Right atrium auricular region (tissue), 2 donors: ENCODE measurements at regions not wholly inside any gene's neighbourhood (a gene's known extent, or its start where the extent isn't known, plus 50 kb on each side); places are given as distances from the start of the nearest gene placed in this dataset.
"Not testable (repeated sequence)": the region's sequence is repeated elsewhere in the genome, so short reads cannot be mapped to it uniquely, and the experiment has no call there.

Experiments used
- DNase-seq: peaks from one replicate; pipeline ENCODE4 v3.0.0-alpha.2; 2019; ENCODE audit warnings: low spot score
- H3K27ac ChIP-seq, 2 donors: fragments of 200-600 bp; sonication (generic); 1 replicate in 1 of 2; 2 replicates in 1 of 2; pipeline ENCODE4 v1.5.1; 2016 to 2019
- H3K27me3 ChIP-seq, 2 donors: fragments of 200-600 bp; sonication (generic); one replicate each; pipeline versions ENCODE4 v1.5.1 to v1.6.0; 2017 to 2019
- H3K36me3 ChIP-seq: fragments of 200-600 bp; sonication (generic); one replicate; pipeline ENCODE4 v1.5.1; 2016
- H3K4me1 ChIP-seq, 2 donors: fragments of 200-600 bp; sonication (generic); one replicate each; pipeline versions ENCODE4 v1.5.1 to v1.6.0; 2017 to 2019
- H3K4me3 ChIP-seq, 2 donors: fragments of 200-600 bp; sonication (generic); 1 replicate in 1 of 2; 2 replicates in 1 of 2; pipeline ENCODE4 v1.5.1; 2017 to 2019; ENCODE audit warnings: mild to moderate bottlenecking in 1 of 2, moderate library complexity in 1 of 2
- H3K9me3 ChIP-seq, 2 donors: fragments of 200-600 bp; sonication (generic); one replicate each; pipeline ENCODE4 v1.5.1; 2019
- TF ChIP-seq, protein P1 (sequence below), 2 donors: fragments of 200-600 bp; sonication (generic); IDR thresholded peaks; one replicate each; pipeline ENCODE4 v1.5.1; 2019; ENCODE audit warnings: antibody characterized with exemption in 2 of 2

DNA sequence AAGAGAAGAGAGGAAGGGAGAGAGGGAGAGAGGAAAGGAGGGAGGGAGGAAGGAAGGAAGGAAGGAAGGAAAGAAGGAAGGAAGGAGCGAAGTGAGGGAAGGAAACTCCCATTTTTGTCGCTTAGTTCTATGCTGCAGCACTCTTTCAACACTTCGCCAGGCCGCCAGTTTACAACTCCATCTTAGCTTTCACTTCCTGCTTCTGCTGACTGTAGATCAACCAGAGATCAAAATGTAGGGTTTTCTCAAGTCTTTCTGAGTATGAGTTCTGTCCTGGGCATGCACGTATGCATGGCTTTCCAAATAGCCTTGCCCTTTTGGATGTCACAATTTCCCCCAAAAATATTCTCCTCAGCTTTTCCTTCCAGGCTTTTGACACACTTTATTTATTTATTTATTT is 723.4 kb downstream of the TRHDE start:
- H3K36me3 ChIP-seq: no peaks in the 10 kb centered on the region
- TF ChIP-seq, protein P1, sequence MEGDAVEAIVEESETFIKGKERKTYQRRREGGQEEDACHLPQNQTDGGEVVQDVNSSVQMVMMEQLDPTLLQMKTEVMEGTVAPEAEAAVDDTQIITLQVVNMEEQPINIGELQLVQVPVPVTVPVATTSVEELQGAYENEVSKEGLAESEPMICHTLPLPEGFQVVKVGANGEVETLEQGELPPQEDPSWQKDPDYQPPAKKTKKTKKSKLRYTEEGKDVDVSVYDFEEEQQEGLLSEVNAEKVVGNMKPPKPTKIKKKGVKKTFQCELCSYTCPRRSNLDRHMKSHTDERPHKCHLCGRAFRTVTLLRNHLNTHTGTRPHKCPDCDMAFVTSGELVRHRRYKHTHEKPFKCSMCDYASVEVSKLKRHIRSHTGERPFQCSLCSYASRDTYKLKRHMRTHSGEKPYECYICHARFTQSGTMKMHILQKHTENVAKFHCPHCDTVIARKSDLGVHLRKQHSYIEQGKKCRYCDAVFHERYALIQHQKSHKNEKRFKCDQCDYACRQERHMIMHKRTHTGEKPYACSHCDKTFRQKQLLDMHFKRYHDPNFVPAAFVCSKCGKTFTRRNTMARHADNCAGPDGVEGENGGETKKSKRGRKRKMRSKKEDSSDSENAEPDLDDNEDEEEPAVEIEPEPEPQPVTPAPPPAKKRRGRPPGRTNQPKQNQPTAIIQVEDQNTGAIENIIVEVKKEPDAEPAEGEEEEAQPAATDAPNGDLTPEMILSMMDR (IDR thresholded peaks at IDR 0.05): no peak
- no peak for DNase-seq
- H3K27ac ChIP-seq: no peak overlapping the region
- H3K4me1 ChIP-seq: no peaks in the 10 kb centered on the region
- no peaks in the 10 kb centered on the region for H3K9me3 ChIP-seq
- H3K4me3 ChIP-seq: no peak overlapping the region
- no peaks in the 10 kb centered on the region for H3K27me3 ChIP-seq

DNA sequence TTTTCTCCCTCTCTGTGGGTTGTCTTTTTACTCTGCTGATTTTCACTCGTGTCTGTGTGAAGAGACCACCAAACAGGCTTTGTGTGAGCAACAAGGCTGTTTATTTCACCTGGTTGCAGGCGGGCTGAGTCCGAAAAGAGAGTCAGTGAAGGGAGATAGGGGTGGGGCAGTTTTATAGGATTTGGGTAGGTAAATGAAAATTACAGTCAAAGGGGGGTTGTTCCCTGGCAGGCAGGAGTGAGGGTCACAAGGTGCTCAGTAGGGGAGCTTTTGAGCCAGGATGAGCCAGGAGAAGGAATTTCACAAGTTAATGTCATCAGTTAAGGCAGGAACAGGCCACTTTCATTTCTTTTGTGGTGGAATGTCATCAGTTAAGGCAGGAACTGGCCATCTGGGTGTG is 729.6 kb downstream of the TRHDE start:
- not testable (repeated sequence) for H3K4me3 ChIP-seq, DNase-seq, H3K36me3 ChIP-seq, H3K9me3 ChIP-seq, H3K27ac ChIP-seq, H3K4me1 ChIP-seq, H3K27me3 ChIP-seq

DNA sequence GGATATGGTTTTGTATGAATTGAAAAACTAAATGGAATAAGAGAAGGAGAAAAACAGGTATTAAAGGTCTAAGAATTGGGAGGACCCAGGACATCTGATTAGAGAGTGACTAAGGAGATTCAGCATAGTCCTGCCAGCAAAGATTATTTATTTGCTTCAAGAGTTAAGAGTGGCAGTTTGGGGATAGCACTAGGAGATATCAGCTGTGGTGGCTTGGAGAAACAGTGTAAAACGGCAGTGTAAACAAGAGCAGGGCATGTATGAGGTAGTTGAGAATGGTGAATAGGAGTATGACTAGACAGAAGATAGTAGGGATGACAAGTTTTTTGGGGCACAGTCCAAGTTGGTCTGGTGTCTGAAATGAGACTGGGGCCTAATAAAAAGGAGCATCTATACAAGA is 730.3 kb downstream of the TRHDE start:
- DNase-seq, H3K27me3 ChIP-seq, H3K36me3 ChIP-seq, H3K4me3 ChIP-seq, H3K27ac ChIP-seq, H3K4me1 ChIP-seq, H3K9me3 ChIP-seq: not testable (repeated sequence)

DNA sequence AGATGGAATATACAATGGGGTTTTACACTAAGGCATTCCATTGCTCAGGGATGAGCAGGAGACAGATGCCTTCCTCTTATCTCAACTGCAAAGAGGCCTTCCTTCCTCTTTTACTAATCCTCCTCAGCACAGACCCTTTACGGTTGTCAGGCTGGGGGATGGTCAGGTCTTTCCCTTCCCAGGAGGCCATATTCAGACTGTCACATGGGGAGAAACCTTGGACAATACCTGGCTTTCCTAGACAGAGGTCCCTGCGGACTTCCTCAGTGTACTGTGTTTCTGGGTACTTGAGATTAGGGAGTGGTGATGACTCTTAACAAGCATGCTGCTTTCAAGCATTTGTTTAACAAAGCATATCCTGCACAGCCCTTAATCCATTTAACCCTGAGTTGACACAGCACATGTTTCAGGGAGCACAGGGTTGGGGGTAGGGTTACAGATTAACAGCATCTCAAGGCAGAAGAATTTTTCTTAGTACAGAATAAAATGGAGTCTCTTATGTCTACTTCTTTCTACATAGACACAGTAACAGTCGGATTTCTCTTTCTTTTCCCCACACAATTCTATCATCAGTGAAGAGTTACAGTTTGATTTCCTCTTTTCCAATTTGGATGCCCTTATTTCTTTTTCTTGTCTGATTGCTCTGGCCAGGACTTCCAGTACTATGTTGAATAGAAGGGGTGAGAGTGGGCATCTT is 737.1 kb downstream of the TRHDE start:
- not testable (repeated sequence) for H3K4me1 ChIP-seq, H3K36me3 ChIP-seq, H3K27ac ChIP-seq, H3K4me3 ChIP-seq, H3K27me3 ChIP-seq, H3K9me3 ChIP-seq, DNase-seq

DNA sequence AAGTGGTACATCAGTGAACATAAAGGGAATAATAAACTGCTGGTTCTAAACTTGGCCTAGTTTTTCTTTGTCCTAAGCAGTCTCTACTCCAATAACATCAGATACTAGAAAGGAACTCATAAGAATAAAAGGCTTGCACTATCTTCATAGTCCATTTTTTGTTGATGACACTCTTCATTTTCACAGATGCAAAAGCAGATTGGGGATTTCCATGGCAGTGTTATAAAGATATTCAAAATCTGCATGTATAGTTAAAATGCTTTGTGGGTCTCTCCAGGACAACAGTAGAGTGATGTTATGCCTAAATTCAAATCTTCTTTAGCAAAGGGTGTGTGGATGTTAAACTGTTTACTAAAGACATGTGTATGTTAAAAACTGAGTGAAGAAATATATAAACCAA is 745.8 kb downstream of the TRHDE start:
- Histone ChIP-seq H3K4me3 (no peak overlapping the region), H3K27ac (no peak overlapping the region), H3K27me3 (no peaks in the 10 kb centered on the region), H3K9me3 (no peaks in the 10 kb centered on the region), H3K4me1 (no peaks in the 10 kb centered on the region), H3K36me3 (no peaks in the 10 kb centered on the region)
- DNase-seq: no peak
- TF ChIP-seq, protein P1 (IDR thresholded peaks at IDR 0.05): no peak

DNA sequence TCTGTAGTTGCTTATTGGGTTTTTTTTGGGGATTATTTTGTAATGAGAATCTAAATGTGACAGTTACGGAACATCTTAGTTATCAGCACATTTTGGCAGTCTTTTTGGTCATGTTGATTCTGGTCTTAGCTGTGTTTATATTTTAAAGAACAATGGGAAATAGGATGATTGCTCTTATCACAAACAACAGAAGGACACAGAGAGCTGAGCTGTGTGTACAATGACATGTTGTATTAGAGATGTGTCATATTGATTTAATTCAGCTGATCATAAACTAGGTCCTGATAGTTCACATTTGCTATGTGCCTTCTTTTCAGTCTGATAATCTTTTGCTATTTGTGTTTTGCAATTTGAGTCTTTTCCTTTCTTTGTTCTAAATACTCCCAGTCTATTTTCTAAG is 781.7 kb downstream of the TRHDE start:
- Histone ChIP-seq H3K36me3 (no peaks in the 10 kb centered on the region), H3K4me3 (no peak overlapping the region), H3K27ac (no peak overlapping the region), H3K9me3 (no peaks in the 10 kb centered on the region), H3K27me3 (no peaks in the 10 kb centered on the region), H3K4me1 (no peaks in the 10 kb centered on the region)
- no peak for DNase-seq
- TF ChIP-seq, protein P1 (IDR thresholded peaks at IDR 0.05): no peak

DNA sequence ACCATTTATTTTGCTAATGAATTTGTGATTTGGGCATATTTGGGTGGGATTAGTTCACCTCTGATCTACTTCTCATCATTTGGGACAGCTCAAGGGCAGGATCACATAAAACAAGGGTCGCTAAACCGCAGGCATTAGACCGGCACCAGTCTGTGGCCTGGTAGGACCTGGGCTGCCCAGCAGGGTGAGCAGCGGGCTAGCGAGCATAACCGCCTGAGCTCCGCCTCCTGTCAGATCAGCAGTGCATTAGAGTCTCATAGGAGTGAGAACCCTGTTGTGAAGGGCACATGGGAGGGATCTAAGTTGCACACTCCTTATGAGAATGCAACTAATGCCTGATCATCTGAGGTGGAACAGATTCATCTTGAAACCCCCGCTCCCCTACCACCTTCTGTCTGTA is 785.3 kb downstream of the TRHDE start:
- H3K27ac ChIP-seq: no peak overlapping the region
- H3K4me1 ChIP-seq: no peaks in the 10 kb centered on the region
- H3K4me3 ChIP-seq: no peak overlapping the region
- no peaks in the 10 kb centered on the region for H3K27me3 ChIP-seq
- H3K9me3 ChIP-seq: no peaks in the 10 kb centered on the region
- H3K36me3 ChIP-seq: no peaks in the 10 kb centered on the region
- DNase-seq: no peak
- TF ChIP-seq, protein P1 (IDR thresholded peaks at IDR 0.05): no peak
